Islet of Langerhans (tissue), 1 donor: ENCODE measurements at regions not wholly inside any gene's neighbourhood (a gene's known extent, or its start where the extent isn't known, plus 50 kb on each side); places are given as distances from the start of the nearest gene placed in this dataset.
"Not testable (repeated sequence)": the region's sequence is repeated elsewhere in the genome, so short reads cannot be mapped to it uniquely, and the experiment has no call there.

Source experiments
- FAIRE-seq: peaks from one replicate; lab custom pipeline; 2011; peaks lifted over from hg19 to GRCh38; lab: Jason Lieb, UNC

DNA sequence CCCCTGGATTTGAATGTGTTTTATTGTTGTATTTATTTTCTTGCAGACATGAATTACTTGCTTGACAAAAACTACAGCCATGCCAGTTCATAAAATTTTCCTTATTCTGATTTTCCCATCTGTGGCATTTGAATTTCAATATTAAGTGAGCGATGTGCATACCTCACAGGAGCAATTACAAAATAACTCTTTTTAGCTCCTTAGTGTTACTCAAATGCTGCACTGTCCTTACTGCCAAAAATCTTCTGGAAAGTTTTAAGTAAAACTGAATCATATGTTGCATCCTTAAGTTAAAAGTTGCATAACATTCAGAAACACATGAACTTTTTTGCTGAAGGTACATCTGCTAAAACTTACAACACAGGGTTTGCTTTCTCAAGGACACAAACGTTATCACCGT, 120.1 kb downstream of the OR4M2 start:
- not testable (repeated sequence) for FAIRE-seq

DNA sequence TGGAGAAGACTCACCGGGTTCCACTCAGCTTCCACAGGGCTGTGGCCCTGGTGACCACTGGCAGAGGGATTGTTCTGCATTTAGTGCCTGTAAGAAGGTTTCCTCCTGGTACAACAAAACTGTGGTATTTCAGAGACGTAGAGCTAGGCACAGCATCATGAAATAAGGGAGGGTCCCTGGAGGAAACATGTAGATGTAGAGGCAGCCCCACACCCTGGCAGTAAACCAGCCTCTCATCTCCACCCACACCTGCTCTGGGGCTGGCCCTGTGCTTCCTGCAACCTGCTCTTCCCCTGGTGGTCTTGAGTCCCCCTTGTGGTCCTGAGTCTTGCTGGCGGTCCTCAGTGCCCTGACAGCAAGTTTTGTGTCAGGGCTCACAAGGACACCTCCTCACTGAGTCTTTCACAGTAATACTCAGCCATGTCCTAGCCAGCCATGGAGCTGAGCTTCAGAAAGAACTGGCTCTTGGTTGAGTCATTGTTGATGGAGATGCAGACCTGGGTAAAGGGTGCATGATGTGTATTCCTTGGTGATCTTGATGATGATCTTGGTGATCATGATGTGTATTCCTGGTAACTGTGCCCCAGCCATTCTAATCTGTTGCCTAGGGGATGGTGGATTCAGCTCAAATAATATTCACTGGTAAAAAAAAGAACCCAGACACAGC, 121.8 kb downstream of the OR4M2 start:
- FAIRE-seq = not testable (repeated sequence)

DNA sequence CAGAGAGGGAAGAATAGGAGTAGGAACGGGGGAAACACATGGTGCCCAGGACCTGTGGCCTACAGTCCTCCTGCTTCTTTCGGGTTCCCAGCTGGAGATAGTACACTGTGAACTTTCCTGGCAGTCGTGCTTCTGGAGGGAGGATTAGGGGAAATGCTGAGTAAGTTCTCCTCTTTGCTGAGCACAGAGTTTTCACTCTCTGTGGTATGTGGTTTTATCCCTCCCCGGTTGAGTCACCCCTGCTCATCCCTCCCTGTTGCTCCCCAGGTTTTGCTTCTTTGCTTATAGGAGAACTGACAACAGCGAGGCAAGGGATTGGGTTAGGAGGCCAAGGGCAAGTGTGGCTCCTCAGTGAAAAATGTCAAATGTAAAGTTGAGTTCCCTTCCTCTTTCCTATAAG, 122.9 kb downstream of the OR4M2 start:
- FAIRE-seq = not testable (repeated sequence)

DNA sequence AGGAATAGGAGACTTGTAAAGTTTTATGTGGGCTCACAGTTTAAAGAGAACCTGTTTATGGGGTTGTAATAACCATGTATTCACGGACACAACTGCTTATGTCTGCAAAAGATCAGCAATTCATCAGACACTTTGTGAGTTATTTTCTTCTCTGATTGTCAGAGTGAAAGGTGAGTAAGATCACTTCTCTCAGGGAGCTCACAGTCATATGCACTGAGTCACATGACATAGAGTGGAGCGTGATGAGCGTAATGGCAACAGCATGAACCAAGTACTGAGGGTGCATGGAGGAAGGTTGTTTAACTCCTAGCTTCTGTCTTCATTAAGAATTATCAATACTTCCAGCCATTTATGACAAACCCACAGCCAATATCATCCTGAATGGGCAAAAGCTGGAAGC, 128.8 kb downstream of the OR4M2 start:
- FAIRE-seq = not testable (repeated sequence)

DNA sequence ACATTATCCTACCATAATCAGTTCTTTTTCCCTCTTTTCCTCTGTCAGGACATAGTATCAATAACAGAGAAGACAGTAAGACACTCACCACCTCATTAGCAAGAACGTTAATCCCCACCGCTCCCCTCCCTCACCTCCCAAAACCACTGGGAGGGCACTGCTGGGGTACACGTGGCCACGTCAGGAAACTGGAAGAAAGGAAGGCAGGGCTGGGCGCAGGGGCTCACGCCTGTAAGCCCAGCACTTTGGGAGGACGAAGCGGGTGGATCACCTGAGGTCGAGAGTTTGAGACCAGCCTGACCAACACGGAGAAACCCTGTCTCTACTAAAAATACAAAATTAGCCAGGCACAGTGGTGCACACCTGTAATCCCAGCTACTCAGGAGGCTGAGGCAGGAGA, 142.3 kb downstream of the OR4M2 start:
- not testable (repeated sequence) for FAIRE-seq

DNA sequence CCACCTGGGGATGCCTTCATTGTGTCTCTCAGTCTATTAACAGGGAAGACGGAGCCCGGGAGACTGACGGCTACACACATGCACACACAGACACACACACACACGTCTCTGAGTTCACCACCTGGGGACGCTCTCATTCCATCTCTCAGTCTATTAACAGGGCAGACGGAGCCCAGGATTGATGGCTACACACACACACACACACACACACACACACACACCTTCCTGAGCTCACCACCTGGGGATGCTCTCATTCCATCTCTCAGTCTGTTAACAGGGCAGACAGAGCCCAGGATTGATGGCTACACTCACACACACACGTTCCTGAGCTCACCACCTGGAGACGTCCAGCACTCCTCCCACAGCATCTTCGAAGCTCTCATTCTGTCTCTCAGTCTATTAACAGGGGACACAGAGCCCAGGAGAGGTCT, 143.9 kb downstream of the OR4M2 start:
- no peak for FAIRE-seq

DNA sequence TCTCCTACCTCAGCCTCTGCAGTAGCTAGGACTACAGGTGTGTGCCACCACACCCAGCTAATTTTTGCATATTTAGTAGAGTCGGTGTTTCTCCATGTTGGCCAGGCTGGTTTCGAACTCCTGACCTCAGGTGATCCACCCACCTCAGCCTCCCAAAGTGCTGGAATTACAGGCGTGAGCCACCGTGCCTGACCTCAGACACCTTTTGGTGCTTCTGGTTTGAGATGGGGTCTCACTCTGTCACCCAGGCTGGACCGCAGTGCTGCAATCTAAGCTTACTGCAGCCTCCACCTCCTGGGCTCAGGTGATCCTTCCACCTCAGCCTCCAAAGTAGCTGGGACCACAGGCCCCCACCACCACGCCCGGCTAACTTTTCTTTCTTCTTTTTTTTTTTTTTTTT, 144.6 kb downstream of the OR4M2 start:
- not testable (repeated sequence) for FAIRE-seq

DNA sequence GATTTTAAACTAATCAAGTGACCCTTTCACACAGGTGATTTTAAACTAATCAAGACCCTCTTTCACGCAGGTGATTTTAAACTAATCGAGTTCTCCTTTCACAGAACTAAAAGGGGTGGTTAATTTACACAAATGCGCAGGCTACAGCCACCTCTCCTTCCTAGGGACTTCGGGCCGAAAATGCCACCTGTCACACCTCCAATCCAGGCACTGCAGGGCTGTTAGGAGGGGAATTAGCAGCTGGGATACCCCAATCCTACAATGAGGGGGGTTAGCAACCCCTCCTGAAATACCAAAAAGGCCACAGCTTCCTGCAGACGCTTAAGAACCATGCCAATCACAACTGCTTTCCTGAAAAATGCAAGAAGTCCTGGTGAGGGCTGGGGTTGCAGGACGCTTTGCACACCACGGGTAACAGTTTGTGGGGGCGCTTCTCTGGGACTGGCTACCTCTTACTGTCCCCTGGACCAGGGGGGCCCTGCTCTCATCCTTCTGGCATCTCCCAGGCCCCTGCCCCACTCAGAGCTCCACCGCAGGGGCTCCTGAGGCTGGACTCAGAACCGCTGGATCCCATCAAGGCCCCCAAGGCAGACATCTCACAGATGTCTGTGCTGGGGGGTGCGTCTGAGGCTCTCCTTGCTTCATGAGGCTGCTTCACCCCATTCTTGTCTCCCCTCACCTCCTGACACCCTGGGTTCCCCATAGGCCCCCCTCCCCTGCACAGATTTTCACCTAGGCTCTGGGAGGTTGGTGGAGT, 145.9 kb downstream of the OR4M2 start:
- FAIRE-seq = no peak

DNA sequence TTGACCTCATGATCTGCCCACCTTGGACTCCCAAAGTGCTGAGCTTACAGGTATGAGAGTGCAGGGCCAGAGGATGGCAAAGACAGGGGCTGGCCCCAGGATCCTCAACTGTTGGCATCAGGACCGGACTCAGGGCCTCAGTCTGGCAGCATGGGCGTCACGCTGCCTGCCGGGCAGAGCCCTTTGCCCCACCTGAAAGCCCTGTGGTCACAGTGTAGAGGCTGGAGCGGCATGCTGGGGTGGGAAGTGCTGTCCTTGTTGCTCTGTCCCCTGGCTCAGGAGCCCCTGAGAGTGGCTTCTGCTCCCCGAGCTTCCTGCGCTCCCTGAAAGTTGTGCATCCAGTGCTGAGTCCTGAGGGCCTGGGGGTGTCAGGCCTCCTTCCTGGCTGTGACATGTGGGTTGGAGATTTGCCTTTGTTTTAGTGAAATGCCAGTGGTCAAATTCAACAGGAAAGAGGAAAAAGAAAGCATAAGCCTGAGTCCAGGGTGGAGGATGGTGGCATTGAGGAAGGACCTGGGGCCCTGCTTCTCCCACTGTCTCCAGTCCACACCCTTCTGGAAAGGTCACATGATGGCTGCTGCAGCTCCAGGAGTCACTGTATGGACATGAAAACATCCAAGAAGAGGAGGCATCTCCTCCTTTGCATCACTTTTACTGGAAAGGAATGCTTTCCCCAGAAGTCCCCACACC, 147.2 kb downstream of the OR4M2 start:
- no peak for FAIRE-seq

DNA sequence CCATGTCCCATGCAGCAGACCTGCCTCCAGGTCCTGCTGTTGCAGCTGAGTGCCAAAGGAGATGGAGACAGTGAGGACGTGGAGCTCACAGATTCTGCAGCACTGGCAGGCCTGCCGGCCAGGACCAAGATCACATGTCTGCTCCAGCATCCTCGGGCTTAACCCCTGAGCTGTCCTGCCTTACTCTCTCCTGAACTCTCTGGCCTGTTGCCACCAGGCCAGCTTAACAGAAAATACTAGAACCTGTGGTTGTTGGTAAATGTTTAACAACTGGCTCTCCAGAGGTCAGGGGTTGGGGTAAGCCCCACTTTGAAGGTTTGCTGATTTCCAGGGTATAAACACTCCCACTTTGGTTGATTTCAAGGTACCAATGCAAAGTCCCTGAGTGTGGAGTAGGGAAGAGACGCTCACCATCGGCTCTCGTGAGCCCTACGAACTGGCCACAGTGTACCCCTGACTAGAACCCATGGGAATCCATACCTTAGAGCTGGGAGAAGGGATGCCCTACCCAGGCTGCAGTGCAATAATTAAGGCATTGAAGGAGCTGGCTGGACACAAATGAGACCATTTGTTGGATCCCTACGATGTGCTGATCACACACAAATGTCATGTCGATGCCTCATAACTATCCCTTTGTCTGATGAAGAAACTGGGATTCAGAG, 147.9 kb downstream of the OR4M2 start:
- no peak for FAIRE-seq

DNA sequence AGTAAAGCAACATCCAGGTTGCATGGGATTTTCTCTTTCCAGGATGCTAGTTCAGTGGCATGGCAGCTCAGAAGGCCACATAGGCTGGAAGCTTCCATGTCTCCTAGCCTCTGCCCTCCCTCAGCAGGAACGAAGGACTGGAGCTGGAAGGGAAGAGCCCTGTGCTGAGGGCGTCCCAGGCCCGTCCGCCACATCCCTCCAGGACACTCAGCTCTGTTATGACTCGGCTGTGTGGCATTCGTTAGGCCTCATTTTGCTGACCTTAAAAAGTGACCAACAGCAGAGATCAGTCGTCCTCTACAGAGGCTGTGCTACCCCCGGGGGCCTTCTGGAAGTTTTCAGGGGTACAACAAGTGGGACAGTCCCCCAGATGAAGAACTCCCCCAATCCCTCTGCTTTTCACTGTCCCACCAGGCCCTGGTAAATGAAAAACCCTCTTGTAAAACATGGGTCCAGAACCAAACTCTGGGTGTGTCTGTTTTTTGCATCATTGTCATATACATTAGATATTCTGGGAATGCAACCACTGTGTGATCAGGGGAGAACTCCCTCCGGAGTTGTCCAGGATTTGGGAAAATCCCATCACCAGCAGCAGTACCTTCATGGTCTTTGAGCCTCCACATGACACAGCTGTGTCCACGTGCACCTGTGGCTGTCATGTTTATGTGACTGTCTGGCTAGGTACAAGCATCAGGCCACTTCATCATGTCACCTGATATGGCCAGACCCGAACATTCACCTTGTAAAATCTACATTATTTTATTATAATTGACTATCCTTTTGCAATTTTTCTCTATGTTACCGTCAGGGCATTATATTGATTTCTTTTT, 149.9 kb downstream of the OR4M2 start:
- no peak for FAIRE-seq

DNA sequence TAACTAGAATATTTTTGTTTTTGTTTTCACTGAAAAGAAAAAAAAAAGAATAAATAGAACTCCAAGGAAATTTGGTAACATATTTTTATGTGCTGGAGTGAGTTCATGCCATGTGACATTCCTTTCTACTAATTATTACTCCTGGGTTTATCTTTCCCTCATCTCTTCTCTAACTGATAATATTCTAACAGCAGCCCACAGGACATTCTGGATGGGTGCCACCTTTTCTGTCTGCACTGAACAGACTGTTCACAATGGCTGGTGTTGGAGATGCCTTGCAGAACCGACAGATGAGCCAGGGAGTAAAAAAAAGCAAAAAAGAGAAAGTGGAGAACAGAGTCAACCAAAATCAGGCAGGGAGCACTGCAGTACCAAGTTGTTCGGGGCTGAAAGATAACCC, 151.3 kb downstream of the OR4M2 start:
- FAIRE-seq = no peak

DNA sequence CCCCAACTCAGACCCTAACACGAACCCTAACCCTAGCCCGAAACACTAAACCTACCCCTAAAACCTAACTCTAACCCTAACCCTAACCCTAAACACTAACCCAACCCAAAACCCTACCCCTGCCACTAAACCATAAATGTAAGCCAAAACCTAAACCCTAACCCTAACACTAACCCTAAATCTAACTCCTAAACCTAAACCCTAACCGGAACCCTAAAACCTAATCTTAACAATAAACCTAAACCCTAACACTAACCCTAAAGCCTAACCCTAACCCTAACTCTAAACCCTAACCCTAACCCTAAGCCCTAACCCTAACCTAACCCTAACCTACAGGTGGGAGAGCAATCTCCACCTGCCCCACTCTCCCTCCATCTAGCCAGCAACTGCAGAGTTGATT, 152.3 kb downstream of the OR4M2 start:
- FAIRE-seq = no peak

DNA sequence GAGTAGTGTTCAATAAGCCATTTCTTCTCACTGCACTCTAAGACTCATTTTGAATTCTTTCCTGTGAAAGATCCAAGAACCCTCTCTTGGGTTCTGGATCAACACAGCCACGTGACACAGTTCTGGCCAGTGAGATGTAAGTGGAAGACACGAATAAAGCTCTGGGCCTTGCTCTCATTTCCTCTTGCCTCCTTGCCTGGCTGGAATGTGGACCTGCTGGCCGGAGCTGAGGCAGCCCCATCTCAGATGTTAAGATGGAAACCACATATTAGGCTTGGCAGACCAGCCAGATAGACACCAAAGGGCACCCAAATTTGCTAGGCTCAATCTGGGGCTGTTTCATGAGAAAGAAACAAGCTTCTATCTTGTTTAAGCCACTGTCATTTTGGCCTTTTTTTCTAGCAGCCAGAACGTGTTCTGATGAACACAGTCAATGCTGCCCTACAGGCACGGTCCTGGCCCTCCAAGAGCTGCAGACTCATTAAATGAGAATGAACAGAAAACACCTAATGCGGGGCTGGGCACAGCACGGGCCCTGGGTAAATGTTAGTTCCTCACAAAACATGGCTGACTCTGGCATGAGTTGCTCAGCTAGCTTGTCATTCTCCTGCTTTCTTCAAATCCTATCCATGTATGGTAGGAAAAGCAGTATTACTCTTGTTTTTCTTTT, 155.1 kb downstream of the OR4M2 start:
- not testable (repeated sequence) for FAIRE-seq

DNA sequence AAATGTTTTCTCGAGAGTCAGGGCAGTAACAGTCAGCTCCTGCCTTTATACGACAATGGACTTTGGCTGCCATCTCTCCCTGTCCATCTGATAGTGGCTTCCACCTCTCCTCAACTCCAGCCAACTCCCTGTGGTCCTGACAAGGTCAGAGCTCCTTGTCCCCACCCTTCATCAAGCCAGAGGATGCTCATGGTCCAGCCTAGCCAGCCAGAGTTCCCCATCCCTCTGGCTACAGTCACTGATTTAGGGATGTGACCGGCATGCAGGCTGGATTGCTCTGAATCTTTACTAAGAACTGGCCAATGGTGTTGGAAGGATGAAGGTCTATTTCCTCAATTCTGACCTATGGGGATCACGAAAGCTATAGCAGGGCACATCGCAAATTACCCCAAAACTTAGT, 156.1 kb downstream of the OR4M2 start:
- no peak for FAIRE-seq

DNA sequence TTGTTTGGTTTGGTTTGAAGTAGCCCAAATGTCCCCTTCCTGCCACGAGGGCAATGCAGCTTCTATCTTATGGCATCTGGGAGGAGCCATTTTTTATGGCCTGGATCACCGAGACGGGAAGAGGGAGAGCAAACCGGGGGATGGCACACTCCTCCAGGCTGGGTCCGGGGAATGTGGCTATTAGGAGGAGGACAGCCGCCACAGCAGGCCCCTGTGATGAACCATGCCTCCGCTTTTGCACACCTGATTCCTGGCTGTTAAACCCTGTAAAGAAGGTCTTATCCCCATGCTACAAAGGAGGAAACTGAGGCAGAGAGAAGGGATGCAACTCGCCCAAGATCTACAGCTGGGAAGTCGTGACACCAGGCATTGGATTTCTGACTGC, 157.6 kb downstream of the OR4M2 start:
- no peak for FAIRE-seq

DNA sequence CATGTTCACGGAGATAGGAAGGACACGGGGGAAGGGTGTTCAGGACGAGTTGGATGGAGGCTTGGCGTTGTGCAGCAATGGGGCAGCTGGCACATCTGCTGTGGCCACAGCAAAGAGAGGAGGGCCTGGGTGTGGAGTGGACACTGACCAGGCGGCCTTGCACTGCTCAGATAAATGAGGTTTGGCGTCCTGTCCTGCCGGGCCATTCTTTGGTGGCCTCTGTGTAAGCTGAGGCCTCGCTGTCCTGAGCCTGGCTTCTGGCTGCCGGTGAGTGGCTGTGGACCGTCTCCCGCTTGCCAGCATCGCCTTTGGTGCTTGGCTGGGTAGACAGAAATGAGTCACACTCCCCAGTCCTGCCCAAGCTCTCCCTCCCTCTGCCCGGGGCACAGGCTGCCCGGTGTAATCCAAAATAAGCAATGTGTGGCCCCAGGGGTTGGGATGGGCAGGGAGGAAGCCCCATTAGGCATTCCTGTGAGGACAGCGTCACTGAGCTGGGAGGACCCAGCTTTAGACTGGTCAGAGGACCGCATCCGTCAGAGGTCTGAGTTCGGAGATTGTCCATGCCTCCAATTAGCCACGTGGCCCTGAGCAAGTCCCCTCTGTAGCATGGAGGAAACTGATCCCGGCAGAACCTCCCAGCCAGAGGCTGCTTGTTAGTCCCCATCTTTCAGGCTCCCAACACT, 158.1 kb downstream of the OR4M2 start:
- FAIRE-seq = not testable (repeated sequence)

DNA sequence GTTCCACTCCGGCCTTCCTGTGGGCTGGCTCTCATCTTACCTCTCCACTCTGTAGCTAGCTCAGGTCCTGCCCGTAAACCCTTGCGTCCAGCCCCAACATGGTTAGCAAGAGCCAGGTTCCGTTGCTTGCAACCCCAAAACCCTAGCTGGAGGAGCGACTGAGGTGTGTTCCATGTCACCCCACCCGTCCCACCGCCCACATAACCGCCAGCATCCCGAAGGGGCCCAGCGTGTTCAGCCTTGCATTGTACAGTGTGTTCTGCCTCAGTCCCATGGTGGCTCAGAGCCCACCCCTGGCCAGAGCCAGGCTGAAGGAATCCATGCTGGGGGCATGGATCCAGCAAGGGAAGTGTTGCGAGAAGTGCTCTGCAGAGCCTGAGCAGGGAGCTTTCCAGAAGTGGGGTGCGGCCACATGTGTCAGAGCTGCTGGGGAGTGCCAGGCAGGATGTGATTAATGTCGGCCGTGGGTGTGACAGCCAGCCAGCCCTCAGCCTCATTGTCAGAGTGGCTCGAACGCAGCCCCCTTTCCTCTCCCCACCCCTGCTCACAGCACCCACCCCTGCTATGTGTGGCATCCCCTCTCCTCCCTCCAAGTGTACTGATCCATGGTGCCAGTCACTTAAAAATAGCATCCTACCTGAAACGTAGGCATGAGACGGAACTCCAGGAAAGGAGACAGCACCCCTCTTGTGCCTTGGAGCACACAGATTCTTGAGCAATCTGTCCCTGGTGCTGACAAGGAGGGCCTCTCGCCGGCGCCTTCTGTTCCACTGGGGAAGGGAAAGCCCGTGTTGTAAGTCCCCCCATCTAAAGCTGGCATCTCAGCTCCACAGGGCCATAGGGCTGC, 158.9 kb downstream of the OR4M2 start:
- not testable (repeated sequence) for FAIRE-seq

DNA sequence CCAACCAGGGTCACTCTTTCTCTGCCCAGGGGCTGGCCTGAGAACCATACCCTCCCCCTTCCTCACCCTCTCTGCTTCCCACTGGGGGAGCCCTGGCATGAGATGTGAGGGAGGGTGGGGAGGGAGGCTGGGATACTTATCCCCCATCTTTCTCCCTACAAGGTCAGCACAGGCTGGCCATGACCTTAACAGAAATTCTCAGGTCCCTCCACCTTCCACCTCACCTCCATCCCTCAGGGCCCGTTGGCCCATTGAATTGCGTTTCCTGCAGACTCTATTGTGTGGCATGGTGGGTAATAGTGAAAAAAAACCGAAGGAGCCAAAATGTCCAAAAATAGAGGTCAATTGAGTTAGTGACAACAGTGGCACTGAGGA, 159.5 kb downstream of the OR4M2 start:
- no peak for FAIRE-seq

DNA sequence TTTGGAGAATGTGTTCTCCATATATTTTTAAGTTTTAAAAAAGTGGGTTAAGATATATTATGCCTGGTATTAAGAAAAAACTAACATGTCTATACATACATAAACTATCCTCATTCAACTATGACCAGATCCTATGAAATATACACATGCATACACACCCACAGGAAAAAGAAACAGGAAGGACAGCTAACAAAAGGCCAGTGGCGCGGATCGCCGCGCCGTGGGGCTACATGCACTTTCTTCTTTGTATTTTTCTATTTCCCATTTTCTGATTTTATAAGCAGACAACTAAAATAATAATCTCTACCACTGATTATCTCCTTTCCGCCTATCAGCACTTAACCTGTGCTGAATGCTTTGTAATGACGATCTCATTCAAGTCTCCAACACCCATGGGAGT, 160.1 kb downstream of the OR4M2 start:
- FAIRE-seq = no peak
